Neural cell (in vitro differentiated cells): ENCODE measurements at regions not wholly inside any gene's neighbourhood (a gene's known extent, or its start where the extent isn't known, plus 50 kb on each side); places are given as distances from the start of the nearest gene placed in this dataset.
"Not testable (repeated sequence)": the region's sequence is repeated elsewhere in the genome, so short reads cannot be mapped to it uniquely, and the experiment has no call there.

Experiments
- CTCF ChIP-seq: fragments of 450-650 bp; IDR thresholded peaks from 2 replicates; pipeline ENCODE4 v1.5.1; 2014; ENCODE audit warnings: antibody characterized with exemption, mild to moderate bottlenecking, moderate library complexity; ENCODE audit not compliant: poor library complexity, severe bottlenecking
- EZH2 ChIP-seq: fragments of 200-600, 300-800 bp; shearing (Covaris generic), sonication (generic); IDR thresholded peaks from 2 replicates; pipeline ENCODE4 v1.6.1; 2014; ENCODE audit warnings: antibody characterized with exemption, low read length, borderline replicate concordance, mild to moderate bottlenecking; ENCODE audit not compliant: insufficient read depth, poor library complexity, severe bottlenecking
- POLR2AphosphoS5 ChIP-seq: IDR thresholded peaks from 2 replicates; pipeline ENCODE4 v1.6.1; 2012
- SMC3 ChIP-seq: fragments of 450-650 bp; conservative IDR thresholded peaks from 2 replicates; pipeline ENCODE4 v1.6.1; 2014; ENCODE audit warnings: antibody characterized with exemption, mild to moderate bottlenecking, moderate library complexity; ENCODE audit not compliant: poor library complexity

GRCh38 chr7:73190483-73191155 is 104.8 kb upstream of the SPDYE9 start:
- TF ChIP-seq CTCF, POLR2AphosphoS5, EZH2, SMC3: not testable (repeated sequence)
